SW 1271 (cell line): ENCODE measurements at regions not wholly inside any gene's neighbourhood (a gene's known extent, or its start where the extent isn't known, plus 50 kb on each side); places are given as distances from the start of the nearest gene placed in this dataset.

Source experiments
- DNase-seq, 2 experiments: peaks; one replicate each; lab custom pipeline; 2025; lab: John Stamatoyannopoulos, UW

DNA sequence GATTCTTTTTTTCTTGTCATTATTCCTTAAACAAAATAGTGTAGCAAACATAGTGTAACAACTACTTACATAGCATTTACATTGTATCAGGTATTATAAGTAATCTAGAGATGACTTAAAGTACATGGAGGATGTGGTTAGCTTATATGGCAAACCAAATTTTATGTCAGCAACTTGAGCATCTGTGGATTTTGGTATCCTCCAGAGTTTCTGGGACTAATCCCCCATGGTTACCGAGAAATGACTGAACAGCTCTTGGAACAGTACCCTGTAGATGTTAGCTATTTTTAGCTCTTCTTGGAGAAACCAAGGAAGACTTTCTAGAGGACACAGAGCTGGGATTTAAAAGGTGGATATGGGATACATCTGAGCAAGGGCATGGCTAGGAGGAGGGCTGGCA lies 157.6 kb upstream of the KLF4 start:
- DNase-seq, result no peak

DNA sequence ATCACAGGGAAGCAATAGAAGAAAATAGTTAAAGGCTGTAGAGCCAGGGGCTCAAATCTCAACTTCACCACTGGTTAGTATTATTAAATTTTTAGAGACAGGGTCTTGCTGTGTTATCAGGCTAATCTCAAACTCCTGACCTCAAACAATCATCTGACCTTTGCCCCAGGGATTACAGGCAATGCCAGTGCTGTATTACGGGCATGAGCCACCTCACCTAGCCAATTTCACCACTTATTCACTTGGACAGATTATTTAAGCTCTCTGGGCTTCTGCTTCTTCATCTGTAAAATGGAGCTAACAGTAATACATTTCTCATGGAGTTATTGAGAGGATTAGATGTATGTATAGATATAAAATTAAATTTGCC lies 155.9 kb upstream of the KLF4 start:
- no peak for DNase-seq

DNA sequence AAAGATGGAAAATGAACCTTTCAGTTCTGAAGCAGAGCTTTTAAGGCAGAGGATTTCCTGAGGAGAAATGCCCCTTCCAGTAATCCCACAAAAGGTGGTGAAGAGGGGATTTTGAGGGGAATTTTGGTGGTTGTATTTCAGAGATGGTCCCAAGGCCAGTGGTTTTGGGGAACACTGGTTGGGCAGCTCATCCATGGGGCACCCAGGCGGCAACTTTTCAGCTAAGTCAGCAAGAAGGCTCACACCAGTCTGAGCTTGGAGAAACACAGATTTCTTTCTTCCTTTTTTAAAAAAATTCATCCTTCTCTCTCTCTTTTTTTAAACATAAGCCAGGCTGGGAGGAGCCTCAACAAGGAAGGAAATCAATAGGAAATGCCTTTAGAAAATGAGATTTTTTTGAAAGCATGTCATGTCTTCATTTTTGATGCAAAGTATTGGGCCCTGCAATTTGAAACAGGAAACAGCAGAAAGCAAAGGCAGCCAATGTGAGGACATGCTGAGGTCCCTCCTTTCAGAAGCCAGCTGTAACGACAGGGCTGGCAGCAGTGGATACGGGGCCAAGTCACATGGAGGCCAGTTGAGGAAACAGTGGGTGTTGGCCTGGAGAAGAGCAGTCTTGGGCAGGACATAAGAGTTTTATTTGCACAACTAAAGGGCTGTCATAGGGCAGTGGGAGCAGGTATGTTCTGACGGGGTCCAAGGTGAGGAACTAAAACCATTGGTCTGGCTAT lies 155.3 kb upstream of the KLF4 start:
- DNase-seq, result no peak

DNA sequence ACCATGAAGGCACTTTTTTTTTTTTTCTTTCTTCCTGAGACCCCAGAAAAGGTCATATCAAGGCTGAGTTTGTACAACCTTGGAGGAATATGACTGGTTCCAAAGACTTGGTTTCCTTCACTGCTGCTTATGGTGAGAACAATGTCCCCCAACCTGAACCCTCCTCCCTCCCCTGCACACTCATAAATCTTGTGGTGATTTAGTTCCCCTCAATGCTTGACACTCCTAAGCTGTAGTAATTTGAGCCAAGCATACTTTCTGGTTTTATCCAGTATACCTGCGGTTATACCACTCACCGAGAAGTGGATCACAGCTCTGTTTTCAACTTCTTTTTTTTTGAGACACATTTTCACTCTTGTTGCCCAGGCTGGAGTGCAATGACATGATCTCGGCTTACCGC lies 149.9 kb upstream of the KLF4 start:
- DNase-seq, result peak in 1 of 2 experiments; percentile 56

DNA sequence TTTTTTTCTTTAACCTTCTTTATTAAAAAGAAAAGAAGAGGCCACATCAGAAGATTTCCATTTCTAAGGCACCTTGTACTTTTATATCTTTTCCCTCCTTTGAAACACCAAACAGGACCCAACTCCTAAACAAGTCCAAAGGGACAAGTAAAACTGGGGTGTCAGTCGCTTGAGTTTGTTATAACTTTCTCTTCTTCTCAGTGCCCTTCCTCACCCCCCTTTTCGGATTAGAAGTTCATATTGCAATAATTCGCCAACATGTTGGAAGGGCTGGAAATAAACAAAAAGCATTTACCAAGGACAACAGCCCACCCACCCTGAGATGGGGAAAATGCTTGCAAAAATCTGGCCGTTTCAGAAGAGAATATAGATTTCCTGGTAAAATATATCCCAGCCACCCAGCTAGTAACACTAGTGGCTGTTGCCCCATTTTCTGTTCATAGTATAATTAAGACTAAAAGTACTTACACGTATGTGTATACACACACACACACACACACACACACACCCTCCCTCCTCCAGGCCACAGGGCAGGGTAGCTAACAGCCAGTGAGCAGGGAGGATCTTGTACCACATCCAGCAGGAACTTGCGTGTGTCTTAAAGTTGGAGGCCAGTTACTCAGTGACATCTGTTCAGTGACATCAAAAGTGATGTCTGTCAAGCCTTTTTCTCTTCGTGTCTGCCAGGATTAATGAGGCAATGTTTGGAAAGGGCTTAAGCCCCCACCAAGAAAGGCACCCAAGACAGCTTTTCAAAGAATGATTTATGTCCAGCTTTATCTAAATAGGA lies 149.1 kb upstream of the KLF4 start:
- no peak for DNase-seq

DNA sequence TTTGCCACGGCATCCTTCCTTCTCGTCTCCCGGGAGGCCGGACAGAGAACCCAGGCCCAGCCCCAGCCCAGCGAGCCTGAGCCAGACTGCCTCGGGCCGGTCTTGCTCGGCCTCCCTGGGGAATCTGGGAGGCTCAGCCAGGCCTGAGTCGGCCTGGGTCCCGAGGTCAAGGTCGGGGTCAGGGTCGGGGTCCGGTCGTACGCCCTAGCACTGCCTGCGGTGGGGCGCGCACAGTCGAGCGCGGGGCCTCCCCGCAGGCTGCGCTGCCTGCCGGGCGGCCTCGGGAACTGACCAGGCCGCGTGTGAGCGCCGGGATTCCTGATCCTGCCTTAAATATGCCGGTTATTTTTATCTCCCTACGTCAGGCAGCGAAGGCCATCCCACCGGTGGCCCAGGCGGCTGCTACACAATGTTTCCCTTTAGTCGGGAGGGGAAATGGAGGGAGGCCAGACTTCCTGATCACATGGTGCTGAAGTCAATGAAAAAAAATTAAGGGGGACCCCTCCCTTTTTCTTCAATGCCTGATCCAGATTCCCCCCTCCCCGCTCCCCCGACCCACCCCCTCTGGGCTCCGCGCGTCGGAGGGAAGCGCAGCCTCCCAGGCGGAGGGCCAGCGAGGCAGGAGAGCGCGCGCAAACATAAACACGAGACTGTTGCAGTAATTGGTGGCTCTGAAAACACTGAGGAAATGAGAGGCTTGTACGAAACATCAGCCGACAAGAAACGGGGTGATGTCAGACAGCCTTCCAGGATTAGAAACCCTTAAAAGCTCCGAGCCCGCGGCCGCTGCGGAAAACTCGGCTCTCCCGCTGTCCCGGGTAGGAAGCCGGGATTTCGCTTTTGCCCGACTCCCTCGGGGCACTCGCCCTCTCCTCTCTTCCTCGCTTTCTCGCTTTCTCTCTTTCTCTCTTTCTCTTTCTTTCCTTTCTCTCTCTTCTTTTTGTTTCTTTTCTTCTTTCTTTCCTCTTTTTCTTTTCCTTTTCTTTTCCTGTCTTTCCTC lies 148.2 kb upstream of the KLF4 start:
- no peak for DNase-seq

DNA sequence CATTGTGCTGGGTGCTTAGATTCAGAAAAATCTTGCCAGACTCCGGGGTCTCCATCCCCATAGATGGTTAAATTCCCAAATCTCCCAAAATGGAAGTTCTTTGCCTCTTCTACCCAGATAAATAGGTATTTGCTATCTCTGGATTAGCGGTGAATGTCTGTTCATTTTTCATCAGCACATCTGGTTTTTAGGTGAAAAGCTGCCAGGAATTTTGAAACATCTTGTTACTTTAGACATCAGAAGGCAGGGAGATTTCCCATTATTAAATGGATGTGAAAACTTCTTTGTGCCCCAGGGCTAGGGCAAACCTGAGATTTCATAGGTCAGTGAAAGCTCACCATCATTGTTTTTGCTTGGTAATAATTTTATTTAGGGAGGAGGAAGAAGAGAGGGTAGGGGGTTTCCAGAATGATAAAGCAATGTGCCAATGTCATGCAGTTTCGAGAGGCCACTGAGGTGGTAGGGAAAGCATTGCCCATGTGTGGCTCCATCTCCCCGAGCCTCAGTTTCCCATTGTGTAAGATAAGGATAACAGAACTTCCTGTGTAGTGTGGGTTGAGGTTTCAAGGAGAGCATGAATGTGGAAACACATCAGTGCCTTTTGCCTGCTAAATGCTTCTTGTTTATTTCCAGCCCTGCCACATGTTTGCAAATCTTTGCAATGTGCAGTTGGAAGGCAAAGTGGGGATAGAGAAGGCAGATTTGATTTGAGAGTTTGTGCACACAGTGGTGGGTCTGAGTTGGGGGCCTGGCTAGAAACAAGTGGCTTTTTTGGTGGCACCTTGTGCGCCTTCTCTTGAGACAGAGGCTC lies 147.2 kb upstream of the KLF4 start:
- DNase-seq, result no peak

DNA sequence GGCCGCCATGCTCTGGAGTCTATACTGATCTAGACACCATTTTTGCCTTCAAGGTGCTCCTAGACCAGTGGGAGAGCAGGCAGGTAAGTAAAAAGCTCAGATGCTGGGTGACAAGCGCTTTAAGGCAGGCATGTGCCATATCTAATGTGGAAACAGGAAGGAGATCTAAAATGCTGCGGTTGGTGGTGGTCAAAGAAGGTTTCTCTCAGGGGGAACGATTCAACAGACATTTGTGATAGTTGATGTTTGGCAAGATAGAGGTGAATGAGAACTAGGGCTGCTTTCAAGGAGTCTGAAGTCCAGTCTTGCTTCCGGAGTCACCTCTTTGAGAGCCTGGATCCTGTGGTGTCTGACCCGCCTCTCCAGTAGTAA lies 146.2 kb upstream of the KLF4 start:
- no peak for DNase-seq

DNA sequence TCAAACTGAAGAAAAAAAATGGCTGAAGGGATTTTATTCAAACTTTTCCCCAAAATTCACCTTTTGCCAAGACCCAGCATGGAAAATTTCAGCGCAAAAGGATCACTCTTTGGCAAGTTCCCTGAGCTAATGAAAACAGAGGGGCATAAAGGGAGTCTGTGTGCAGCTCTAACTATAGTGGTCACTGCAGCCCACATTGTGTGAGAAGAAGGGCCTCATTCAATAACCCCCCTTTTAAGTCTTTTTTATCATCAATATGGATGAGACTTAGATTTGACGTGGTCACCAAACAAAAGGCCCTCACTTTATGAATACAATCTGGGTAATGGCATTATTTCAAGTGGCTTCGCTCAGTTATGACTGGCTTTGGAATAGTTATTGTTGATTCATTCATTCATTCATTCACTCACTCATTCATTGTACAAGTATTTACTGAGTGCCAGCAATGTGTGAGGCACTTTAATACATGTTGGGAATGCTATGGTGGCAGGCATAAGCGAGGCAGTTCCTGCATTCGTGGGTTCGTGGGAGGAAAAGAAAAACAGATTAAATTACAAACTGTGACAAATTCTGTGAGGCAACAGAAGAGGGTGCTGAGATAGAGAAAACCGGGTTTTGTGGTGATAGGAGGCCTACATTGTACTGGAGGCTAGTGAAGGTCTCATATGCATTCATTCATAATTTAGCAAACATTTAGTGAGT lies 145.7 kb upstream of the KLF4 start:
- DNase-seq, result no peak

DNA sequence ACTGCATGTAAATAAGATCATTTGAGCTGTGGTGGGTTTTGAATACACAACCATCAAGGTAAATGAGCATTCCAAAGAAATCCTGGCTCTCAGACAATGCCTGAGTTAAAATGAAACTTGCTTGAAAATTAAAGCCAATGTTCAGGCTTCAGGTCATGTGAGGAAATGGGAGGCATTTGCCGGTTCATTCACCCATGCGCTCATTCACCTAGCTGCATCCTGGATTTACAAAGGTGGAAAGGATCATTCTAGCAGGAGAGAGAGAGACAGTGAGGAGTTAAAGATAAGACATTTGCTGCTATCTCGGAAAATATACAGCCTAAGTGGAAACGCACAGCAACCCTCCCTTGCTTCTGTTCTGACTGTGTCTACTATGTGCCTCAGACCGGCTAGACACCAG lies 143.8 kb upstream of the KLF4 start:
- DNase-seq, result no peak

DNA sequence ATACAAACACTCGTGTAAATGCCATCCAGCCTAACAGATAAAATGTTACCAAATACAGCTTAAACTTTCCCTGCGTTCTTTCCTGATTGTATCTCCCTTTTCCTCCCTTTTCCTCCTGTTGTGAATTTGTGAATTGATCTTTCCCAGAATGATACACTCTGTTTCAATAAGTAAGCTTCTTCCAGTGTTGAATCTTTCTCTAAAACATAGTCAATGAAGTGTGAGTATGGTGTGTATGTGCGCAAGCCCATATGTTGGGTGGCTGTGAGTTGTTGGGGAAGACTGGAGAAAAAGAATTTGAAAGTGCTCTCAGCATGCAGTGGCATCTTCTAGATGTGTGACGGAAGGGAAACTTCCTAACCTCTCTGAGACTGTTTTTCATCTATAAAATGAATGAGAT lies 143.1 kb upstream of the KLF4 start:
- no peak for DNase-seq

DNA sequence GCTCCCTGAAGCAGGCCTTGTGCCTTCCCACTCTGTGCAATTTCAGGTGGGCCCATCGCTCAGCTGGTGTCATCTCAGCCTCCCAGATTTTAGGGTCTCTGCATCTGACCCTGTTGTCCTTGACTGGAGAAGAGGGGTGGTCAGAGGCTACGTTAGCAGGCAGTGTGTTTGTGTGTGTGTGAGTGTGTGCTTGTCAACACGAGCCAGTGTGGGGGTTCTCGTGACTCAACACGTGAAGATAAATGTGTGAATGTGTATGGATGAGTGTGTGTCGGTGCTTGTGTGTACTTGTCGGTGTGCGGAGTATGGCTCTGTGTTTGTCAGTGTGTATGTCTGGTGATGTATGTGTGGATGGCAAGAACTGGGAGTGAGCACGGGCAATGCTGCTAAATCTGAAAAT lies 142.6 kb upstream of the KLF4 start:
- DNase-seq, result no peak

DNA sequence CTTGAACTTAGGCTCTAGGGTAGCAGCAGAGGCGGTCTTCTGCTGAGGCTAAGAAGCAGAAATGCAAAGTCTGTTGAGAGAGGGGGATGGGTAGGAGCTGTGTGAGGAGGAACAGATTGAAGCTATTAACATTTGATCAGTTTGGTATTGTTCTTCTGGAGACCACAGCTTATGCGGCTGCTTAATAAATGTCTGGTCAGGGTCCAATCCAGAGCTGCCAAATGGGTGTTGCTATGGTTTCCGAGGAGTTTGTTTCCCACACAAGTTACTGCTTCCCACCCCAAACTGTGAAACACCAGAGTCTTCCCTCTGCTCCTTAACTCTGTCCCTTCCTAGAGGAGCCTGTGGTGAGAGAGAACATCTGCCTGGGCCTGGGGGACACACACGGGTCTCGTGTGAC lies 142.2 kb upstream of the KLF4 start:
- DNase-seq, result no peak

DNA sequence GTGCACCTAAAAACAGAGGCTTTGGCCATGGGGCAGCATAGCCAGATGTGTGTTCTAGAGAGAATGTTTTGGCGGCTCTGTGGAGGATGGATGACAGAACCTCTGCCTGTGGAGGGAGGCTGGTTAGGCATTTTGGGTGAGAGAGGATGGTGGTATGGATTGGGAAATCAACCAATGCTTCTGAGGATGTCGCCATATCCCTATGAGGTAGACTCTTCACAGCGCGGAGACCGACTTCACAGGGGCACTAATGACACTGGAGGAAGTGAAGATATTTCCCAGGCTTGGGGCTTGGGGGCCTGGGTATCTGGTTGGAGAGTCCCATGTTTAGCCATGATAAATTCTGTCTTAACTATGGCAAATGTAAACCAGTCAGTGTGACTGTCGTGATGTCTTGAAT lies 140.6 kb upstream of the KLF4 start:
- DNase-seq, result no peak

DNA sequence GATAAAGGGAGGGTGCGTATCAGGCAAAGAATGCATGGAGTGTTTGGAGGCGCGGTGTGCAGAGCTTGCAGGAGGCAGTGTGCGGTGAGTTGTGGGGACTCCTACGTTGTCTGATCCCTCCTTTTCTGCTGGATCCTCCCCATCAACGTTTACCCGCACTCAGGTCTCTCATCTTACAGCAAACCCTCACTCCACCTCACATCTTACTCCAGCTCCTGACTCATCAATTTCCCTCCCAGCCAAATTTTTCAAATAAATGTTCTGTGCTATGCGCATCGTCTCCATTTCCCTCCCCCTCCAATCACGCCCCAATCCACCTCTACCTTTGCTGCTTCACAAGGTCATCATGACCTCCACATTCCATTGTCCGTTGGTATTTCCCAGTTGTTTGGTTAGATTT lies 138.9 kb upstream of the KLF4 start:
- no peak for DNase-seq

DNA sequence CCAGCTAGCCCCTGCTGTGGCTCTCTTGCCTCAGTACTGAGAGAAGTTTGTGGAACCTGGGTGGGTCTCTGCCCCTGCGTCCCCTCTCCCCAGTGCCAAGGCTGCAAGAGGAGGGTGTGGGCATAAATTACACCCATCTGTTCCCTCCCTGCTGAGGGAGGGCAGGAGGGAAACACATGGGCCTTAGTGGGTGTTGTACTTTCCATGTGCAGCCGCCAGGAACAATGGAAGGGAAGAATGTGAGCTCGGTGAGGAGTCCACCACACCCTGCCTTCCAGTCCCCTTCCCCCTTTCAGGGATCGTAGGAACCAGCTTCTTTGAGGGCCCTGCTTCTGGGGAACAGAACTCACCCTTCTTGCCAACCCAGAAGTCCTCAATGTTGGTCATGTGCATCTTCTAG lies 138.2 kb upstream of the KLF4 start:
- no peak for DNase-seq

DNA sequence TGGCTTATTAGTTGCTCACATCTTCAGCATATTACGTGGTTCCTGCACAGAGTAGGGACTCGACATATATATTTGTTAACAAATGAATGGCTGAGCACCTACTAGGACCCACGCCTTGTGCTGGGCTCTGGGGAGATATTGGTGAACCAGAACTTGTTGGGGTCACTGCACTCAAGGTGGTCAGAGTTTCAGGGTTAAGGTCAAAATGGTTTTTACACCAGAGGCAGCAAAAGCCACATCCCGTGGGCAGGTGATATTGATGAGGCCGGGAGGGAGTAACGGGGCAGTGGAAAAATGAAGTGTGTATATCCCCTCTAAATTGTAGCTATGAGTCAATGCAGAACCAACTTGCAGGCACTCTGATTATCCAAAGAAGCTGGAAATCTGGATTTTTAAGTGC lies 136.5 kb upstream of the KLF4 start:
- no peak for DNase-seq

DNA sequence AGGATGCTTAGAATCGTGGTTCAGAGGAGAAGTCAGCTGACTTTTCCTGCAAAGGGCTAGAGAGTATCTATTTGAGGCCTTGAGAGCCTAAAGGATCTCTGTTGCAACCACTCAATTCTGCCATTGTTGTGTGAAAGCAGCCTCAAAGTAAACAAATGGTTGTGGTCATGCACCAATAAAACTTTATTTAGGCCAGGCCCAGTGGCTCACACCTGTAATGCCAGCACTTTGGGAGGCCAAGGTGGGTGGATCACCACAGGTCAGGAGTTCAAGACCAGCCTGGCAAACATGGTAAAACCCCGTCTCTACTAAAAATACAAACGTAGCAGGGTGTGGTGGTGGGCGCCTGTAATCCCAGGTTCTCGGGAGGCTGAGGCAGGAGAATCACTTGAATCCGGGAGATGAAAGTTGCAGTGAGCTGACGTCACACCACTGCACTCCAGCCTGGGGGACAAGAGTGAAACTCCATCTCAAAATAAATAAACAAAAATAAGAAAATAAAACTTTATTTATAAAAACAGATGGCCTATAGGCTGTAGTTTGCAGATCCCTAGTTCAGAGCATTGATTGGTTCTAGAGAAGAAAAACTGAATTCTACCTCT lies 135.9 kb upstream of the KLF4 start:
- no peak for DNase-seq

DNA sequence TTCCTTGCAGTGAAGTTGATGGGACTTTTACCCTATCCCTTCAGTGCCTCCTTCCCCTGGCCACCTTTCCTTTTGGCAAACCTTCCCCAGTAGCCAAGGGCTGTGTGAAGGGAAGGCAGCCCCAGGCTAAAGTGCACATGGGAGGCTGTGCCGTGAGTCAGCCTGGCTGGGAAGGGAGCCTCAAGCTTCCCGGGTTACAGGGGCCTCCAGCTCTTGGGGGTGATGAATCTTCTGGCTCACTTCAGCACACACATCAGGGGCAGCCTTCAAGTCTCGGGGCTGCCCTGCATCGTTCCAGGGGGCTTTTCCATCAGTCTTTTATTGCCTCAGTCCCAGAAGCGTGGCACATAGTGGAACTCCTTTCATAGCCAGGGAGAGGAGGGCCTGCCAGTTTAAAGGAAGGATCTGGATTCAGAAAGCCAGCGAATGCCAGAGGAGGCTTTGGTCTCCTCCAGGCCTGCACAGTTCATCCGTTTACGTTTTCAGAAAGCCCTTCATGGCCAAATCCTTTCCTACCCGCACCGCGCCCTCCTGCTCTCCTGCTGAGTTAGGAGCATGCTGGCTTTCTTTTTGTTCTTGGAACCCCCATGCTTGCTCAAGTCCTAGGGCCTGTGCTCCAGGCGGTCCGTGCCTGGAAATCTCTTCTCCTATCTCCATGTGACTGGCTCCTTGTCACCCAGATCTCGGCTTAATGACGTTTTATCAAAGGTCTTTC lies 134.8 kb upstream of the KLF4 start:
- DNase-seq, result no peak

DNA sequence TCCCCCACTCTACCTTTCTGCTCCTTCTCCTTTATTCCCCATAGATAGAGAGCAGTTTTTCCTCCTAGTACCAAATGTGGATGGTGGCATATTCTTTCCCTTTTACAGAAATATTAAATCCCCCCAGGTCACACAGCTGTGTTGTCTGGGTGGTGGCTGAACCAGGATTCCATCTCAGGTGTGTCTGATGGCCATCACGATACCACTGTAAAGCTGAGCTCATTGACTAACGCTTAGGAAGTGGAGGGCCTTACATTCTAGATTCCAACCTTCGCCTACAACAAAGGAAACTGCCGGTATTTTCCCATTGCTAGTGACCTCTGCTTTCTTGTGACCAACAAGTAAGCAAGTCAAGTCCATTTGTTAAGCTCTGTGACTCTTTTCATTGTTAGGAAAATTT lies 131.9 kb upstream of the KLF4 start:
- DNase-seq, result no peak
